Activated CD8-positive, alpha-beta T cell treated with anti-CD3 and anti-CD28 coated beads, Interleukin-2, amount 10 ng/mL, durations not matched to agents 7 days and 5 days (primary cell): ENCODE measurements at regions not wholly inside any gene's neighbourhood (a gene's known extent, or its start where the extent isn't known, plus 50 kb on each side); places are given as distances from the start of the nearest gene placed in this dataset.
"Not testable (repeated sequence)": the region's sequence is repeated elsewhere in the genome, so short reads cannot be mapped to it uniquely, and the experiment has no call there.

Source experiments
- ATAC-seq: fragments of 150-1000 bp; cut with Tn5 transposase; one replicate; pipeline ENCODE4 v1.10.0; 2021; ENCODE audit warnings: moderate library complexity
- CTCF ChIA-PET: fragments of 350-600 bp; sonication (Branson Sonifier 250); formaldehyde crosslinking; loops from one replicate; lab custom pipeline; 2021; ENCODE audit warnings: antibody characterized with exemption; lab: Charles Lee
- POLR2A ChIA-PET: fragments of 350-600 bp; sonication (Branson Sonifier 250); formaldehyde crosslinking; loops from one replicate; lab custom pipeline; 2021; ENCODE audit warnings: antibody characterized with exemption; lab: Charles Lee
- DNase-seq: peaks from one replicate; pipeline ENCODE4 v3.0.0-alpha.2; 2020
- H3K27ac Mint-ChIP-seq: one replicate; pipeline ENCODE4 v1.8.0; 2021; ENCODE audit warnings: mild to moderate bottlenecking, mixed read lengths
- H3K27me3 Mint-ChIP-seq: one replicate; pipeline ENCODE4 v1.8.0; 2021; ENCODE audit warnings: low read depth, mixed read lengths
- H3K36me3 Mint-ChIP-seq: one replicate; pipeline ENCODE4 v1.8.0; 2021; ENCODE audit warnings: low read depth, mixed read lengths
- H3K4me1 Mint-ChIP-seq: one replicate; pipeline ENCODE4 v1.8.0; 2021; ENCODE audit warnings: low read depth, mixed read lengths
- H3K4me3 Mint-ChIP-seq: one replicate; pipeline ENCODE4 v1.8.0; 2021; ENCODE audit warnings: mild to moderate bottlenecking, mixed read lengths
- H3K9me3 Mint-ChIP-seq: one replicate; pipeline ENCODE4 v1.8.0; 2022; ENCODE audit warnings: mixed read lengths; ENCODE audit not compliant: insufficient read depth

DNA sequence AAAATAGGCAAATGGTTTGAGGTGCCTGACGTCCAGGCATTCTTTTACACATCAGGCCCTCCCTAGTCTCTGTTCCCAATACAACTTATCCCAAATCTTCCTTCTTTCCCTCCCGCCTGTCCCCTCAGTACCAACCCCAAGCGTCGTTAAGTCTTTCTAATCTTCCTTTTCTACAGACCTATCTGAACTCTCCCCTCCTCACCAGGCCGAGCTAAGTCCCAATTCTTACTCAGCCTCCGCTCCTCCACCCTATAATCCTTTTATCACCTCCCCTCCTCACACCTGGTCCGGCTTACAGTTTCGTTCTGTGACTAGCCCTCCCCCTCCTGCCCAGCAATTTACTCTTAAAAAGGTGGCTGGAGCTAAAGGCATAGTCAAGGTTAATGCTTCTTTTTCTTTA lies 542.4 kb upstream of the HTR2C start:
- H3K4me1 Mint-ChIP-seq, ATAC-seq, H3K27me3 Mint-ChIP-seq, POLR2A ChIA-PET, CTCF ChIA-PET, DNase-seq, H3K9me3 Mint-ChIP-seq, H3K4me3 Mint-ChIP-seq, H3K36me3 Mint-ChIP-seq, H3K27ac Mint-ChIP-seq: not testable (repeated sequence)

DNA sequence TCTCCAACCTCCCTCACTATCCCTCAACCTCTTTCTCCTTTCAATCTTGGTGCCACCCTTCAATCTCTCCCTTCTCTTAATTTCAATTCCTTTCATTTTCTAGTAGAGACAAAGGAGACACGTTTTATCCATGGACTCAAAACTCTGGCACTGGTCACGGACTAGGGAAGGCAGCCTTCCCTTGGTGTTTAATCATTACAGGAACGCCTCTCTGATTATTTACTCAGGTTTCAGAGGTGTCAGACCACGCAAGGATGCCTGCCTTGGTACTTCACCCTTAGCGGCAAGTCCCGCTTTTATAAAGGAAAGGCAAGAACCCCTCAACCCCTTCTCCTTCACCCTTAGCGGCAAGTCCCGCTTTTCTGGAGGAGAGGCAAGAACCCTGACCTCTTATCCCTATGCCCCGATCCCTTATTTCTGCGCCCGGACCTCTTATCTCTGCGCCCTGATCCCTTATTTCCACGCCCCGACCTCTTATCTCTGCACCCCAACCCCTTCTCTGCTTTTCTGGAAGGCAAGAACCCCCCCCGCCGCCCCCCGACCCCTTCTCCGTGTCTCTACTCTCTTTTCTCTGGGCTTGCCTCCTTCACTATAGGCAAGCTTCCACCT lies 543.1 kb upstream of the HTR2C start:
- H3K36me3 Mint-ChIP-seq, H3K4me1 Mint-ChIP-seq, POLR2A ChIA-PET, ATAC-seq, DNase-seq, H3K9me3 Mint-ChIP-seq, H3K27me3 Mint-ChIP-seq, H3K4me3 Mint-ChIP-seq, H3K27ac Mint-ChIP-seq, CTCF ChIA-PET: not testable (repeated sequence)

DNA sequence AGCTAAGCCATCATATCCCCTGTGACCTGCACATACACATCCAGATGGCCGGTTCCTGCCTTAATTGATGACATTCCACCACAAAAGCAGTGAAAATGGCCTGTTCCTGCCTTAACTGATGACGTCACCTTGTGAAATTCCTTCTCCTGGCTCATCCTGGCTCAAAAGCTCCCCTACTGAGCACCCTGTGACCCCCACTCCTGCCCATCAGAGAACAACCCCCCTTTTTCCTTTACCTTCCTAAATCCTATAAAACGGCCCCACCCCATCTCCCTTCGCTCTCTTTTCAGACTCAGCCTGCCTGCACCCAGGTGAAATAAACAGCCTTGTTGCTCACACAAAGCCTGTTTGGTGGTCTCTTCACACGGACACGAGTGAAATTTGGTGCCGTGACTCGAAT lies 543.8 kb upstream of the HTR2C start:
- H3K4me3 Mint-ChIP-seq, H3K36me3 Mint-ChIP-seq, H3K27me3 Mint-ChIP-seq, DNase-seq, H3K4me1 Mint-ChIP-seq, CTCF ChIA-PET, ATAC-seq, H3K9me3 Mint-ChIP-seq, H3K27ac Mint-ChIP-seq, POLR2A ChIA-PET: not testable (repeated sequence)

DNA sequence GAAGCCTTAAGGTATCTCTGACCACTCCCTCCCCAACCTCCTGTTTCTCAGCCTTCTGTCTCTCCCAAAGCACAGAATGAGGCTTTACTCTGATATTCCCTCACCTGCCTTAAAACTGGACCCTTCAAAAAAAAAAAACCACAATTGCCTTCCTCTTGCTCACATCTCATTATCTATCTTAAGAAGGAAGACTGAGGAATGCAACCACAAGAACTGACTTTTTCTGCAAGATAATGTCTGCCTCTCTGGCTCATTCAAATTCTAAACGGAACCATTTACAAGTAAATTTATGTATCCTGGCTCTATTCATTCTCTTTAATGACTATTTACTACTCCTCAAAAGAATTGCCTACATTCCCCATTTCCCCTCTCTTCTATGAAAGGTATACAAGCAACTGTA lies 545.5 kb upstream of the HTR2C start:
- DNase-seq (no peak), ATAC-seq (no peak)
- Mint-ChIP-seq H3K27me3 (no peaks in the 10 kb centered on the region), H3K36me3 (no peaks in the 10 kb centered on the region), H3K4me1 (no peaks in the 10 kb centered on the region), H3K4me3 (no peak overlapping the region), H3K27ac (no peak overlapping the region), H3K9me3 (no peaks in the 10 kb centered on the region)
- ChIA-PET POLR2A (no interaction called here), CTCF (no interaction called here)

DNA sequence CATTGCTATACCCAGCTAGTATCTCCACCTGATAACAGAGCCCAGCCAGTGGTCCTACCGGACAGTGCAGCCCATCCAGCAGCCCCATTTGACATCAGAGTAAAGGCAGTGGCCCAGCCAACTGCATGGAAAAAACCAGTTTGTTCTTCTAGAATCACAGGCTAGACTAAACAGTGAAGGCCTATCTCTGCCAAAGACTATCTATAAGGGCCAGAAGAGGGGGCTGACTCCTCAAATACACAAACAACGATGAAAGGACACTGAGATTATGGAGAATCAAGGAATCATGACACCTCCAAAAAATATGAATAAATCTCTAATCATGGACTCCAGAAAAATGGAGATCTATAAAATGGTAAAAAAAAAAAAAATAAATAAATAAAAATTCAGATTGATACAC lies 546.4 kb upstream of the HTR2C start:
- H3K9me3 Mint-ChIP-seq = no peaks in the 10 kb centered on the region
- no peak for ATAC-seq
- no peak overlapping the region for H3K27ac Mint-ChIP-seq
- POLR2A ChIA-PET = no interaction called here
- no peaks in the 10 kb centered on the region for H3K36me3 Mint-ChIP-seq
- H3K4me1 Mint-ChIP-seq = no peaks in the 10 kb centered on the region
- no peak for DNase-seq
- no peak overlapping the region for H3K4me3 Mint-ChIP-seq
- no peaks in the 10 kb centered on the region for H3K27me3 Mint-ChIP-seq
- CTCF ChIA-PET = no interaction called here

DNA sequence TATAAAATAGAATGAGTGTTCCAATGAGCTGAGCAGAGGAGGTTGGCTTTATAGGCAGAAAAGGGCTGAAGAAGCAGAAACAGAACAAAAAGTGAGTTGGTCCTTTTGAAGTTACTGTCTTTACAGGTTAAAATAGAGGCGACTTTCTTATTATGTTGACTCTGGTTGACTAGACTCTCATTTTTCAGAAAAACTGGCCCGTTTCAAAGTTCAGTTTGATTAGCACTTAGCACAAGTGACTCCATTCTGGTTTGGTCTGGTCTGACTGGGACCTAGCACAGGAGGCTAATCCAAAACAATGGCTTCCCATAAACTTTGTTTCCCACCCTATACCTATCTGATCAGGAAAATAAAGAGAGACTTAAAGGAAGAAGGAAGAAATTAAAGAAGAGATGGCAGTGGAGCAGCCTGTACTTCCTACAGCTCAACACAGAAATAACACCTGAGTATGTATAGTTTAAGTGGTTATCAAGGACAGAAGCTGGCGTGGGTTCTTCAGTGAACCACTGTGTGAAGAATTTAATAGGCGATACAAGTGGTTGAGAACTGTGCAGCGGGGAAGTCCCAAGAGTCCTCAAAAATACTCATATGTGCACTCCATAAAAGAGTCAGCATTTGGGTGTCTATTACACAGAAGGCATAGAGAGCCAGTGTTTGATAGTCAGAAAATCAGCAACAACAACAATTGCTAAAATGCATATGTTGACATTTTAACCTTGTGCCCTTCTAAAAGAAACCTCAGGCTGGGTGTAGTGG lies 554.8 kb upstream of the HTR2C start:
- H3K4me1 Mint-ChIP-seq = no peaks in the 10 kb centered on the region
- H3K27me3 Mint-ChIP-seq = no peaks in the 10 kb centered on the region
- DNase-seq = no peak
- no peak overlapping the region for H3K27ac Mint-ChIP-seq
- no peaks in the 10 kb centered on the region for H3K36me3 Mint-ChIP-seq
- POLR2A ChIA-PET = no interaction called here
- H3K4me3 Mint-ChIP-seq = no peak overlapping the region
- H3K9me3 Mint-ChIP-seq = peaks cover 6% of the 10 kb centered on the region
- no peak for ATAC-seq
- CTCF ChIA-PET = no interaction called here

DNA sequence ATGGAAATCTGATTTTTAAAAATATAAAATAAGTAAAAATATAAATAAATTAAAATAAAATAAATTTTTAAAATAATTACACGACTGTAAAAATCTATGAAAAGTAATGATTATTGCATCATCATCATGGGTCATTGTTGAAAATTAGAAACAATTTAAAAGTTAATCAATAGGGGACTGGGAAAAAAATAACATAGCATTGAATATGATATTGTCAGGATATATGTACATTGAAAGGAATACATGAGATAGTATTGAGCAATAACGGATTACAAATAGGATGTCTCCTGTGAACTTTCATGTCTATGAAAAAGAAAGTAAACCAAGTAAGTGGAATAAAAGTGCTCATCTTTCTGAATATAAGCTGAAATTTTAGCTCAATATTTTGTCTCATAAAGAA lies 566.8 kb upstream of the HTR2C start:
- CTCF ChIA-PET = no interaction called here

DNA sequence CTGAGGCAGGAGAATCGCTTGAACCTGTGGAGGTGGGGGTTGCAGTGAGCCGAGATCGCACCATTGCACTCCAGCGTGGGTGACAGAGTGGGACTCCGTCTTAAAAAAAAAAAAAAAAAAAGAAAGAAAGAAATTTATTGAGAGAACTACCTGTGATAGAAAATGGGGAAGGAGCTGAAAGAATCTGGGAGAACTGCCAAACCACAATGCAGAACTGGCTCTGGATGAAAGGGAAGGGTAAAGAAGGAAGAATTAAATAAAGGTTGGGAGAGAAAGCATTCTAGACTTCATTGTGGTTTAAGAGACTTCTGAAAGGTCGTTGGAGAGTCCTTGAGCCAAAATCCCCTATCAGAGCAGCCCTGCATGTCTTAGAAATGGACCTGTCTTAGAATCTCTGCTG lies 567.9 kb upstream of the HTR2C start:
- no peaks in the 10 kb centered on the region for H3K27me3 Mint-ChIP-seq
- H3K9me3 Mint-ChIP-seq = no peaks in the 10 kb centered on the region
- no peak overlapping the region for H3K4me3 Mint-ChIP-seq
- no peak overlapping the region for H3K27ac Mint-ChIP-seq
- H3K36me3 Mint-ChIP-seq = no peaks in the 10 kb centered on the region
- ATAC-seq (no peak), DNase-seq (no peak)
- CTCF ChIA-PET = no interaction called here
- no peaks in the 10 kb centered on the region for H3K4me1 Mint-ChIP-seq
- POLR2A ChIA-PET = no interaction called here

More for the DNA sequence above, 566.8 kb upstream of the HTR2C start:
- POLR2A ChIA-PET = no interaction called here
- no peaks in the 10 kb centered on the region for H3K36me3 Mint-ChIP-seq
- no peak overlapping the region for H3K27ac Mint-ChIP-seq
- no peaks in the 10 kb centered on the region for H3K27me3 Mint-ChIP-seq
- ATAC-seq (no peak), DNase-seq (no peak)
- H3K4me1 Mint-ChIP-seq = no peaks in the 10 kb centered on the region
- no peak overlapping the region for H3K4me3 Mint-ChIP-seq
- no peaks in the 10 kb centered on the region for H3K9me3 Mint-ChIP-seq

DNA sequence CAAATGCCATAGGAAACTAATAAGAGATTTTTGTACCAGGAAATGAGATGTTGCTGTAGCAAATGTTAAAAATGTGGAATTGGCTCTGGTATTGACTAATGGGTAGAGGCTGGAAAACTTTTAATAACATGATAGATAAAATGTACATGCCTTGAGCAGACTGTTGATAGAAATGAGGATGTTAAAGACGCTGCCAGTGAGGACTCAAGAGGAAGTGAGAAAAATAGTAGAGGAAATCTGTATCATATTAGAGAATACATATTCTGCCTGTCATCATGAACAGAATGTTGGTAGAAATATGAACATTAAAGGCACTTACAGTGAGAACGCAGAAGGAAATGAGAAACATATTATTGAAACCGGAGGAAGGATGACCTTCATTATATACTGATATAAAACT lies 577.2 kb upstream of the HTR2C start:
- Mint-ChIP-seq H3K27me3 (no peaks in the 10 kb centered on the region), H3K4me3 (no peak overlapping the region), H3K9me3 (no peaks in the 10 kb centered on the region), H3K27ac (no peak overlapping the region), H3K36me3 (no peaks in the 10 kb centered on the region), H3K4me1 (no peaks in the 10 kb centered on the region)
- no peak for DNase-seq
- ChIA-PET CTCF (no interaction called here), POLR2A (no interaction called here)
- ATAC-seq = no peak

DNA sequence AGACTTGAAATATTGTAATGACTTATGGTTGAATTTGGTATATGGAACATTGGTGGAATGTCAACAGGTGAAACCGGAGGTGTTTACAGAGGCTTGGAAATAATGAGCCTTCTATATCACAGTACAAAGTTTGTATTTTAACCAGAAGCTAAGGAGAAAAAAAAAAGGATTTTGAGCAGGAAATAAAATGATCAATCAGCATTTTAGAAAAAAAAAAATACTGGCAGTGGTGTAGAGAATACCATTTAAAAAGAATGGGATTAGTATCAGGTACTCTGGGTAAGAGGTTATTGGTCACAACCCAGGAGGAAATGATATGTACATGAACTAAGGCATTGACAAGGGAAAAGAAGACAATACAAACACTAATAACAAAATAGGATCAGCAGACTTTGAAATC lies 587.1 kb upstream of the HTR2C start:
- H3K27me3 Mint-ChIP-seq = no peaks in the 10 kb centered on the region
- no peak overlapping the region for H3K27ac Mint-ChIP-seq
- H3K4me3 Mint-ChIP-seq = no peak overlapping the region
- H3K4me1 Mint-ChIP-seq = no peaks in the 10 kb centered on the region
- H3K36me3 Mint-ChIP-seq = no peaks in the 10 kb centered on the region
- DNase-seq (no peak), ATAC-seq (no peak)
- H3K9me3 Mint-ChIP-seq = no peaks in the 10 kb centered on the region
- POLR2A ChIA-PET = no interaction called here
- CTCF ChIA-PET = no interaction called here

DNA sequence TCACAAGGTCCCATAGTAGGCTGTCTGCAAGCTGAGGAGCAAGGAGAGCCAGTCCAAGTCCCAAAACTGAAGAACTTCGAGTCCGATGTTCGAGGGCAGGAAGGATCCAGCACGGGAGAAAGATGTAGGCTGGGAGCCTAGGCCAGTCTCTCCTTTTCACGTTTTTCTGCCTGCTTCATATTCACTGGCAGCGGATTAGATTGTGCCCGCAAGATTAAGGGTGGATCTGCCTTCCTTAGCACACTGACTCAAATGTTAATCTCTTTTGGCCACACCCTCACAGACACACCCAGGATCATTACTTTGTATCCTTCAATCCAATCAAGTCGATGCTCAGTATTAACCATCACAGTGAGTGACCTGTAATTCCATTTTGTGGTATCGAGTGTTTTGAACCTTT lies 592.2 kb upstream of the HTR2C start:
- H3K27ac Mint-ChIP-seq, H3K4me1 Mint-ChIP-seq, H3K9me3 Mint-ChIP-seq, H3K4me3 Mint-ChIP-seq, POLR2A ChIA-PET, H3K36me3 Mint-ChIP-seq, H3K27me3 Mint-ChIP-seq, DNase-seq, ATAC-seq, CTCF ChIA-PET: not testable (repeated sequence)

DNA sequence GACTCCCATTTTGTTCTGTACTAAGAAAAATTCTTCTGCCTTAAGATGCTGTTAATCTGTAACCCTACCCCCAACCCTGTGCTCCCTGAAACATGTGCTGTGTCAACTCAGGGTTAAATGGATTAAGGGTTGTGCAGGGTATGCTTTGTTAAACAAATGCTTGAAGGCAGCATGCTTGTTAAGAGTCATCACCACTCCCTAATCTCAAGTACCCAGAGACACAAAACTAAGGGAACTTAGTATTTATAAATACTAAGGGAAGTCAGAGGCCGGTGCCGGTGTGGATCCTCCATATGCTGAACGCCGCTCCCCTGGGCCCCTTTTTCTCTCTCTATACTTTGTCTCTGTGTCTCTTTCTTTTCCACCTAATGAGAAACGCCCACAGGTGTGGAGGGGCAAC lies 593.2 kb upstream of the HTR2C start:
- H3K9me3 Mint-ChIP-seq, ATAC-seq, H3K4me3 Mint-ChIP-seq, H3K4me1 Mint-ChIP-seq, H3K36me3 Mint-ChIP-seq, H3K27me3 Mint-ChIP-seq, H3K27ac Mint-ChIP-seq, POLR2A ChIA-PET, CTCF ChIA-PET, DNase-seq: not testable (repeated sequence)
